OCI-M2 (cell line): ENCODE measurements at regions not wholly inside any gene's neighbourhood (a gene's known extent, or its start where the extent isn't known, plus 50 kb on each side); places are given as distances from the start of the nearest gene placed in this dataset.
"Not testable (repeated sequence)": the region's sequence is repeated elsewhere in the genome, so short reads cannot be mapped to it uniquely, and the experiment has no call there.

ENCODE experiments used
- DNase-seq: peaks from one replicate; lab custom pipeline; 2025; ENCODE audit not compliant: unreplicated experiment; lab: John Stamatoyannopoulos, UW

- DNase-seq = peak; percentile 46
Observed at GRCh38 chr6:27633221-27633688, 160.3 kb upstream of the ZNF184 start.

- DNase-seq = no peak
Observed at GRCh38 chr6:27631609-27631916, 158.7 kb upstream of the ZNF184 start.

GRCh38 chr6:27630727-27631608 lies 158.1 kb upstream of the ZNF184 start:
- peak; percentile 66 for DNase-seq

DNA sequence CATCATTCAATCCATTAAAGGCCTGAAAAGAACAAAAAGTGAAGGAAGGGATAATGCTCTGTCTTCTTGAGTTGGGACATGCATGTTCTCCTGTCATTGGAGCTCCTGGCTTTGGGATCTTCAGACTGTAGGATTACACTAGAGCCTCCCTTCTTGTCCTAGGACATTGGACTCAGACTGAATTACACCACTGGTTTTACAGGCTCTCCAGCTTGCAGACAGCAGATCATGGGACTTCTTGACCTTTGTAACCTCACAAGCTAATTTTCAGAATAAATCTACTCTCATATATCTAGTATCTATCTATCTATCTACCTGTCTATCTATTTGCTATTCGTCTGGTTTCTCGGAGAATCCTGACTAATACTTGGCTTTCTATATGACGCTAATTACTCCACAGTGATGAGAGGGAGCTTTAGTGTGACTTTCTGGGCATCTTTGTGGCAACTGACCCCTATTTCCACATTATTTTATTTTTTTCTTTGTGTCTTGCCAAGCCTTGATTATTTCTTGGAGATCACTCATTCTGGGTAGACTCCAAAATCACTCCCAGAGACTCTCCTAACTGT lies 151.9 kb upstream of the ZNF184 start:
- DNase-seq = no peak

DNA sequence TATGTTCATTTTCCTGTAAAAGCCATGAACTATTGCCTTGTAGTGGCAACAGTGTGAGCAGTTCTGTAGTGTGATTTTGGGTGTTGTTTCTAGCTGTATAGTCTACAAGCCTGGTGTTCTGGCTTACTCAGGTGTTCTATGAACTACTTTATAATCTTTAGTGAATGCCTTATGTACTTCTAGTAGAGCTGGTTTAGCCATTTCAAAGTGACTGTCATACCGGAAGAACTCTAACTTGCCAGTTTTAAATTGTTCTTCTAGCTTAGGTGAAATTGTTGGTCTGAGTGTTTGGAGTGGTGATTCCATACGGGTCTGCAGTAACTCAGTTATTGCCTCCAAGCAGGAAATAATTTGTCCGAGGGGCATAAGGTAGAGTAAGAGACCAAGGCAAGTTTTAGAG lies 150.2 kb upstream of the ZNF184 start:
- no peak for DNase-seq

- no peak for DNase-seq
Observed at GRCh38 chr6:27619436-27619835, 146.5 kb upstream of the ZNF184 start.

DNA sequence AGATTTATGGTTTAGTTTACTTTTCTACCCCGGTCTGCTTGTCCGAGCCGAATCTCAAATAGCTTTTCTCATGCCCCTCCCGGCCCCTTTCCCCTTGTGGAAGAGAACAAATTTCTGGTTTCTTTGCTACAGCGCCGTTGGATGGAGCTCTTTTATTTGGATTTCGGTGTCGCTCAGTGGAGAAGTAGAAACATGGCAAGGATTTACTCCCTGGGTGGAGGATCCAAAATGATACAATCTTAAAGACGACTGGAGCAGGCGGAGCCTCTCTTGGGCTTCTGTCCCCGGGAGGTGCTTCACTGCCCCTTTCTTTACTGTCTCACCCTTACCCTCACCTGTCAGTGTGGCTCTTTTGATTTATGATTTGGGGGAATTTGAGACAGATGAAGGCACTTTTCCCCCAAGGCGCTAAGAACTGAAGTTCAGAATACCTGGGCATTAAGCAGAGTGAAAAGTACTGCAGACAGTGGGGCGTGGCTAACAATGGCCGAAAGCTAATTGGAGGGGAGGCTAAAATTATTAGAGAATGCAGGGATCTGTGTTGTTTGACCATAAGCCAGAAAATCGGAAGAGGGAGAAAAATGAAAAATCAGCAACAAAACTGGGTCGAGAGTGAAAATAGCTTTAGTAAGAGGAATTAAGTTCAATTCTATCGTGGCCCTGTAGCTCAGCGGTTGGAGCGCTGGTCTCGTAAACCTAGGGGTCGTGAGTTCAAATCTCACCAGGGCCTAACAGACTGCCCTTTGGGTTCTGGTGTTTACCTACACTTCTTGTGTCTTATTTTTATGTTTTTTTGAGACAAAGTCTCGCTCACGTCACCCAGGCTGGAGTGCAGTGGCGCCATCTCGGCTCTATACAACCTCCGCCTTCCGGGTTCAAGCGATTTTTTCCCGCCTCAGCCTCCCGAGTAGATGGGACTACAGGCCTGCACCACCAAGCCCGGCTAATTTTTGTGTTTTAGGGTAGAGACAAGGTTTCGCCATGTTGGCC lies 145.1 kb upstream of the ZNF184 start:
- no peak for DNase-seq

- DNase-seq = no peak
Observed at GRCh38 chr6:27617046-27617687, 144.3 kb upstream of the ZNF184 start.

DNA sequence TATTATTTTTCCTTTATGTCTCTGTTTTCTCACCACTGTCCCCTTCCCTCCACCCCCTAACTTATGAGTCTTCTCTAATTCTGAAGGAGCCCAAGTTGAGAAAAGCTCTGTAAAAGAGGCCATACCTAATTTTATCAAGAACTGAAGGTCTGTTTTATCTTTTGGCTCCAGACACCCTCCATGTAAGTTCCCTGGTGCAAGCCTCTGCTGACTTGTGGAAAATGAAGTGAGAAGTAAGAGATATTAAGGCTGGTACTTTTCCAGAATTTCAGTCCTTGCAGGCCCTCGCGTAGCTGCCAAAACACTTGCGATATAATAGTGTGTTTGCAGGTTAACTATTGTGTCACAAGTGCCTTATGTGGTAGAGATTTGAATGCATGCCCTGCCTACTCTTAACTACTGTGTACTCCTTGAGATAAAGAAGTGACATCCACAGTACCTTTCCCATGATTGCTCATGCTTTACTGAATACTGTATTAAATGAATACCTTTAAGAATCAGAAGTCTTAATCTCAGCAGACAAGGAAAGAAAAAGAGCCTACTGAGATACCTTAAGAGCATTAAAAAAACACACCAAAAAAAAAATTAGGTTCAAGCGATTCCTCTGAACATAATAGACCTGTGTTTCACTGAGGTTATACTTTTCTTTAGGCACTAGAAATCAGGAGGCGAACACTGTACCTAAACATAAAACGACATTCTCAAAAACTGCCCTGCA lies 143.6 kb upstream of the ZNF184 start:
- DNase-seq = no peak

DNA sequence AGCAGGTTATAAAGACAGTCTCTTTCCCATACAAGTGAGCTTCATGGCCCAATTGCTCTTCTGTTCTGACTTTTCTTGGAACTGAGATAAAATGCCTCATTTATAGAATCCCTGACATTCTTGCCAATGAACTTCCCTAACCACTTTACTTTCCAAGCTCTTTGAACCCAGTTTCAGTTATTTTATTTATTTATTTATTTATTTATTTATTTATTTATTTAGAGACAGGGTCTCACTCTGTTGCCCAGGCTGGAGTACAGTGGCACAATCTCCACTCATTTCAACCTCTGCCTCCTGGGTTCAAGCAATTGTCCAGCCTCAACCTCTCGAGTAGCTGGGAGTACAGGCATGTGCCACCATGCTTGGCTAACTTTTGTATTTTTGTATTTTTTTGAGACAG lies 138.5 kb upstream of the ZNF184 start:
- no peak for DNase-seq

DNA sequence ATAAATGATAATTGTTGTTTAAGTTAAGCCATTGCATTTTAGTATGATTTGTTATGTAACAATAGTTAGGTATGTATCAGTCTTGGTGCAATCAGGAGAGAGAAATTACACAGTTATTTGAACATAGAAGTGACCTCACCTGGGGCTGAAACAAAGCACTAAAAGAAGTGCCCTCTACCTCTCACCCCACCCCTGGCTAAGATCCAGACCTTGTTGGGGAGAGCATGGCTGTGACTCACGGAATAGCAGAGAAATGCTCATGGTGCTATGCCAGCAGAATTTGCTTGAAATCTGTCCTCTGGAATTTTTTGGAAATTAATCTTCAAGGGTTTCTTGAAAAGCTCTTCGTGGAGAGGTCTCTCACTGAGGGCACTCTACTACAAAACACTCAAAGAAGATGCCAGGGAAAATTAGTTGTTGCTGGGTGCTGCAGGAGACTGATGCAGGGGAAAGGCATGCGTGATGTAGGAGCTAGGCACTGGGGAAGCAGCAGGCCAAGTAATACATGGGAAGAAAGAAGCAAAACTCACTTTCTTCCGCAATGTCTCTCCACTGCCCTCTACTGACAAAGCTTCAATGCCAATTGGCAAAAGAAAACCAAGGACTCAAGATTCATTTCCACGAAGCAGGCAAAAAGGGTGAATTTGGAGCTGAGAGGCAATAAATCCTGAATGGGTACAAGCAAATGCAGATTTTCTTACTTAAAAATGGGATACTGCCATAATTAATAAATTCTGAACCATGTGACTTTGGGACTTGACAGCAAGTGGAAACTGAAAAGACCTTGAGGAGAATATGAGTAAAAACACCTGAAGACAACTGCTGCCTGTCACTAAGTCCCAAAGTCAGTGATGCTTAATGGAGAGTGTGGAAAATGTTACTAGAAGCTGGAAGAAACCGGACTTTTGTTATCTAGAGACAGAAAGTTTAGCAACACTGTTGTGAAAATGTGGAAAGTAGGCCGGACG lies 136.3 kb upstream of the ZNF184 start:
- peak; percentile 44 for DNase-seq

DNA sequence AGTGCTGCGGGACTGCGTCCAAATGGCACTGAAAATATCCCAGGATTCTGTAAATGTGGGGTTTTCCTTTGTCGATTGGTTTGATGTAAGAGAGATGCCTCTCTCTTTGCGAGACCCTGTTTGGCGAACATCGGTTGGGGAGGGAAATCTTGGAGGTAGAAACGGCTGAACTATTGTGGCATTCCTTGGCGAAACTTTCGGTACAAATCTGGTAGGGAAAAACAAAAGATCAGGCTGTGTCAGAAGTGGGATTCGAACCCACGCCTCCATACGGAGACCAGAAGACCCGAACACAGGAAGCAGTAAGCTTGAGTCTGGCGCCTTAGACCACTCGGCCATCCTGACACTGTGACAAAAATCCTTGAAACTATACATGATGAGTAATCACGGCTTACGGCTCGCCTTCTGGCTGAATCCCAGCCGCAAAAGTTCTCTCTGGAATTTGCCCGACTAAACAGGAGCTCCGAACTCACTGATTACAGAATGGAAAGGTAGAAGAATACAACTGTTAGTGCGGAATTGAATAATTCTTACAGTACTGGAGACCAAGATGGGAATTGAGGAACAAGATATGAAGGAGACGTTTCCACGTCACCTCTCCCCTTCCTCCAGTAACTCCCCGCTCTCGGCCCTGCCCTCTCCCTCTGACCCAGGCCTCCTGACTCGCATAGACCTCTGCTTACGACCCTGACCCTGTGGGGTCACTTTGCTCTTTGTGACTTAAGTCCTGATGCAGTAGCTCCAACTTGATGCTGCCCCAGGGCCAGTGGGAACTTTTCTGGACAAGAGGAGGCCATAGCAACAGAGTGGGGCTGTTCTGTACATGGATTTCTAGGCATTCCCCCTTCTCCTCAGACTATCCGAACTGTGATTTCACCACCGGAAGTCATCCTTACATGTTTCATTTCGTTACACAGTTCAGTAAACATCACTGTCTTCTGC lies 132.8 kb upstream of the ZNF184 start:
- DNase-seq = peak; percentile 69

- no peak for DNase-seq
Observed at GRCh38 chr6:27604986-27605385, 132.1 kb upstream of the ZNF184 start.

GRCh38 chr6:27601668-27602254 lies 128.9 kb upstream of the ZNF184 start:
- no peak for DNase-seq

GRCh38 chr6:27599859-27600532 lies 127.1 kb upstream of the ZNF184 start:
- no peak for DNase-seq

DNA sequence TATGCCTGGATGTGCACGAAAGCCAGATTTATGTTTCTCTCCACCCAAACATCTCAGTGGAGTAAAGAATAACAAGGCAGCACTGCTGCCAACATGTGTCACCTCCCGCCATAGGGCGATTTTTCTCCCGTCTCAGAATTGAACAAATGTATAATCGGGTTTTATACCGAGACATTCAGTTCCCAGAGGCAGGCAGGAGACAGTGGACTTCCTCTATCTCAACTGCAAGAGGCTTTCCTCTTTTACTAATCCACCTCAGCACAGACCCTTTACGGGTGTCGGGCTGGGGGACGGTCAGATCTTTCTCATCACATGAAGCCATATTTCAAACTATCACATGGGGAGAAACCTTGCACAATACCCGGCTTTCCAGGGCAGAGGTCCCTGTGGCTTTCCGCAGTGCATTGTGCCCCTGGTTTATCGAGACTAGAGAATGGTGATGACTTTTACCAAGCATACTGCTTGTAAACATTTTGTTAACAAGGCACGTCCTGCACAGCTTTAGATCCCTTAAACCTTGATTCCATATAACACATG lies 124.2 kb upstream of the ZNF184 start:
- DNase-seq = not testable (repeated sequence)

DNA sequence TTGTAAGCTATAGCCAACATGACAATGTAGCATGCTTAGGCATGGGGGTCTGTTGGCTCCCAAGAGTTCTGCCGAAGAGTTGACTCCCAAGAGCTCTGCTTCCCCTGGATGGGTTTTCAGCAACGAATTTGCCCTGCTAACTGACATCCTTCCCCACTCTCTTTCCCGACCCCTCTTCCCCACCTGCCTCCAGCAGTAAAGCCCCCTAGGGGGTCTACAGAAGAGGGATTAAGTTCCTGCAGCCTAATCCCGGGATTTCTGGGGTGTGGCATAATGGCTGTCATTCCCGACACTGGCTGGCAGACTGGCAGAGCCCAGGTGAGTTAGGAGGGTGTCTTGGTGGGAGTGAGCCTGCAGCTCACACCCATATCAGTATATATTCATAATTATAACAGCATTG lies 121.0 kb upstream of the ZNF184 start:
- DNase-seq = no peak
